Natural killer cell (primary cell): ENCODE measurements at regions not wholly inside any gene's neighbourhood (a gene's known extent, or its start where the extent isn't known, plus 50 kb on each side); places are given as distances from the start of the nearest gene placed in this dataset.

Source experiments
- ATAC-seq, 3 donors: fragments of 150-1000 bp in 2 of 3; fragments of 200-7000 bp in 1 of 3; cut with Tn5 transposase; 1 replicate in 1 of 3; 2 replicates in 2 of 3; pipeline ENCODE4 v1.10.0; 2021; ENCODE audit warnings: mild to moderate bottlenecking in 2 of 3, moderate library complexity in 2 of 3
- DNase-seq, 2 donors: peaks; one replicate each; pipeline versions ENCODE4 v3.0.0 to v3.0.0-alpha.2; 2013 to 2021; ENCODE audit warnings: mixed read lengths in 1 of 2
- H3K27ac ChIP-seq: one replicate; pipeline ENCODE4 v1.5.1; 2013; ENCODE audit warnings: mild to moderate bottlenecking, low read length
- H3K27me3 ChIP-seq: one replicate; pipeline ENCODE4 v1.6.1; 2013; ENCODE audit warnings: low read length; ENCODE audit not compliant: control insufficient read depth, insufficient read depth
- H3K36me3 ChIP-seq: one replicate; pipeline ENCODE4 v1.6.1; 2013; ENCODE audit warnings: low read length; ENCODE audit not compliant: control insufficient read depth, insufficient read depth
- H3K4me1 ChIP-seq: one replicate; pipeline ENCODE4 v1.6.1; 2013; ENCODE audit warnings: low read length; ENCODE audit not compliant: control insufficient read depth, insufficient read depth
- H3K4me3 ChIP-seq: one replicate; pipeline ENCODE4 v1.5.1; 2013; ENCODE audit warnings: low read length
- H3K9me3 ChIP-seq: one replicate; pipeline ENCODE4 v1.6.1; 2013; ENCODE audit warnings: low read length; ENCODE audit not compliant: control insufficient read depth, insufficient read depth
- H3K27ac Mint-ChIP-seq, 2 donors: one replicate each; pipeline ENCODE4 v1.8.0; 2022; ENCODE audit warnings: mild to moderate bottlenecking in 2 of 2, mixed read lengths in 2 of 2, moderate library complexity in 1 of 2
- H3K27me3 Mint-ChIP-seq, 2 donors: one replicate each; pipeline ENCODE4 v1.8.0; 2022; ENCODE audit warnings: low read depth in 2 of 2, mixed read lengths in 2 of 2
- H3K36me3 Mint-ChIP-seq: one replicate; pipeline ENCODE4 v1.8.0; 2022; ENCODE audit warnings: mixed read lengths
- H3K4me1 Mint-ChIP-seq, 2 donors: one replicate each; pipeline ENCODE4 v1.8.0; 2022; ENCODE audit warnings: mixed read lengths in 2 of 2
- H3K4me3 Mint-ChIP-seq: one replicate; pipeline ENCODE4 v1.8.0; 2022; ENCODE audit warnings: mild to moderate bottlenecking, moderate library complexity, mixed read lengths
- H3K9me3 Mint-ChIP-seq, 2 donors: one replicate each; pipeline ENCODE4 v1.8.0; 2022; ENCODE audit warnings: mixed read lengths in 2 of 2
- CTCF ChIP-seq: fragments of 200-600 bp; IDR thresholded peaks from one replicate; pipeline ENCODE4 v1.8.0; 2022; ENCODE audit warnings: antibody characterized with exemption
- WGBS: methylation state at CpG from one replicate; pipeline ENCODE4 v1.1.7; 2013; ENCODE audit warnings: missing lambda C conversion rate; ENCODE audit not compliant: insufficient coverage; 5-methylcytosine and 5-hydroxymethylcytosine counted together
- intact Hi-C: fragments of 100-400 bp; cut with micrococcal nuclease; formaldehyde crosslinking; loops from one replicate; pipeline ENCODE4 v1.14.2; 2022

- Mint-ChIP-seq H3K27me3 (peaks cover under 1 to 7% of the 10 kb centered on the region in 2 donors), H3K4me1 (peaks cover 13 to 18% of the 10 kb centered on the region in 2 donors), H3K27ac (peak overlapping the region in 1 of 2 donors; percentile 14), H3K4me3 (no peak overlapping the region), H3K9me3 (no peaks in the 10 kb centered on the region), H3K36me3 (no peaks in the 10 kb centered on the region)
- Histone ChIP-seq H3K27ac (no peak overlapping the region), H3K27me3 (no peaks in the 10 kb centered on the region), H3K4me1 (peaks cover 10% of the 10 kb centered on the region), H3K9me3 (no peaks in the 10 kb centered on the region), H3K36me3 (no peaks in the 10 kb centered on the region), H3K4me3 (no peak overlapping the region)
- 85% methylated on average over 4 of the region's 4 CpGs for WGBS
- TF ChIP-seq CTCF: no peak
- intact Hi-C loops: no loop called here
- DNase-seq (no peak), ATAC-seq (no peak)
Measured at GRCh38 chr16:17526956-17527937, 56.5 kb upstream of the XYLT1 start.

GRCh38 chr16:17524656-17525055 is 53.9 kb upstream of the XYLT1 start:
- H3K4me3 Mint-ChIP-seq: no peak overlapping the region
- intact Hi-C loops: no loop called here
- H3K27ac Mint-ChIP-seq: no peak overlapping the region
- ATAC-seq (no peak), DNase-seq (no peak)
- H3K4me1 Mint-ChIP-seq: peaks cover 3 to 4% of the 10 kb centered on the region in 2 donors
- no peaks in the 10 kb centered on the region for H3K9me3 Mint-ChIP-seq
- H3K36me3 Mint-ChIP-seq: no peaks in the 10 kb centered on the region
- Histone ChIP-seq H3K9me3 (no peaks in the 10 kb centered on the region), H3K4me3 (no peak overlapping the region), H3K4me1 (peaks cover under 1% of the 10 kb centered on the region), H3K27ac (no peak overlapping the region), H3K27me3 (no peaks in the 10 kb centered on the region), H3K36me3 (no peaks in the 10 kb centered on the region)
- WGBS: 58% methylated on average over 7 of the region's 7 CpGs
- no peak for TF ChIP-seq CTCF
- peaks cover 9 to 18% of the 10 kb centered on the region in 2 donors for H3K27me3 Mint-ChIP-seq

GRCh38 chr16:17520561-17520960 is 49.8 kb upstream of the XYLT1 start:
- no peaks in the 10 kb centered on the region for H3K9me3 ChIP-seq
- no peaks in the 10 kb centered on the region for H3K4me1 Mint-ChIP-seq
- intact Hi-C loops: no loop called here
- H3K27ac Mint-ChIP-seq: no peak overlapping the region
- ATAC-seq (no peak), DNase-seq (no peak)
- peaks cover 16 to 41% of the 10 kb centered on the region in 2 donors for H3K27me3 Mint-ChIP-seq
- no peaks in the 10 kb centered on the region for H3K36me3 Mint-ChIP-seq
- WGBS: 97% methylated on average over 3 of the region's 3 CpGs
- no peaks in the 10 kb centered on the region for H3K4me1 ChIP-seq
- no peaks in the 10 kb centered on the region for H3K36me3 ChIP-seq
- H3K4me3 Mint-ChIP-seq: no peak overlapping the region
- H3K27me3 ChIP-seq: no peaks in the 10 kb centered on the region
- no peak for TF ChIP-seq CTCF
- no peak overlapping the region for H3K27ac ChIP-seq
- no peak overlapping the region for H3K4me3 ChIP-seq
- H3K9me3 Mint-ChIP-seq: no peaks in the 10 kb centered on the region
